Astrocyte (in vitro differentiated cells and primary cell): ENCODE measurements at regions not wholly inside any gene's neighbourhood (a gene's known extent, or its start where the extent isn't known, plus 50 kb on each side); places are given as distances from the start of the nearest gene placed in this dataset.

Source experiments
- EZH2 ChIP-seq: IDR thresholded peaks from 2 replicates; pipeline ENCODE4 v1.6.1; 2012; ENCODE audit warnings: mild to moderate bottlenecking, low read length, inconsistent platforms; ENCODE audit not compliant: insufficient read depth
- TF ChIP-seq, protein P1 (sequence below): IDR thresholded peaks from 2 replicates; pipeline ENCODE4 v1.5.1; 2011; ENCODE audit warnings: low read depth, mild to moderate bottlenecking, inconsistent platforms, low read length, moderate library complexity; ENCODE audit not compliant: insufficient read depth

GRCh38 chr10:131776496-131776895 lies 124.3 kb upstream of the PPP2R2D start:
- TF ChIP-seq, protein P1, sequence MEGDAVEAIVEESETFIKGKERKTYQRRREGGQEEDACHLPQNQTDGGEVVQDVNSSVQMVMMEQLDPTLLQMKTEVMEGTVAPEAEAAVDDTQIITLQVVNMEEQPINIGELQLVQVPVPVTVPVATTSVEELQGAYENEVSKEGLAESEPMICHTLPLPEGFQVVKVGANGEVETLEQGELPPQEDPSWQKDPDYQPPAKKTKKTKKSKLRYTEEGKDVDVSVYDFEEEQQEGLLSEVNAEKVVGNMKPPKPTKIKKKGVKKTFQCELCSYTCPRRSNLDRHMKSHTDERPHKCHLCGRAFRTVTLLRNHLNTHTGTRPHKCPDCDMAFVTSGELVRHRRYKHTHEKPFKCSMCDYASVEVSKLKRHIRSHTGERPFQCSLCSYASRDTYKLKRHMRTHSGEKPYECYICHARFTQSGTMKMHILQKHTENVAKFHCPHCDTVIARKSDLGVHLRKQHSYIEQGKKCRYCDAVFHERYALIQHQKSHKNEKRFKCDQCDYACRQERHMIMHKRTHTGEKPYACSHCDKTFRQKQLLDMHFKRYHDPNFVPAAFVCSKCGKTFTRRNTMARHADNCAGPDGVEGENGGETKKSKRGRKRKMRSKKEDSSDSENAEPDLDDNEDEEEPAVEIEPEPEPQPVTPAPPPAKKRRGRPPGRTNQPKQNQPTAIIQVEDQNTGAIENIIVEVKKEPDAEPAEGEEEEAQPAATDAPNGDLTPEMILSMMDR, result no peak
- no peak for TF ChIP-seq EZH2
